ENCODE measurements at regions not wholly inside any gene's neighbourhood (a gene's known extent, or its start where the extent isn't known, plus 50 kb on each side); places are given as distances from the start of the nearest gene placed in this dataset.
"Not testable (repeated sequence)": the region's sequence is repeated elsewhere in the genome, so short reads cannot be mapped to it uniquely, and the experiment has no call there.

- no peak for DNase-seq (ENCODE audit: low read depth)
Observed at GRCh38 chr2:160550048-160550447, 56.4 kb upstream of the RBMS1 start.

- no peak for DNase-seq (ENCODE audit: low read depth)
Observed at GRCh38 chr2:160551259-160551658, 57.7 kb upstream of the RBMS1 start.

GRCh38 chr2:160555420-160556071 lies 61.9 kb upstream of the RBMS1 start:
- DNase-seq (ENCODE audit: low read depth): no peak

GRCh38 chr2:160557903-160558302 lies 64.3 kb upstream of the RBMS1 start:
- DNase-seq (ENCODE audit: low read depth): no peak

- no peak for DNase-seq (ENCODE audit: low read depth)
Observed at GRCh38 chr2:160558531-160558930, 64.9 kb upstream of the RBMS1 start.

DNA sequence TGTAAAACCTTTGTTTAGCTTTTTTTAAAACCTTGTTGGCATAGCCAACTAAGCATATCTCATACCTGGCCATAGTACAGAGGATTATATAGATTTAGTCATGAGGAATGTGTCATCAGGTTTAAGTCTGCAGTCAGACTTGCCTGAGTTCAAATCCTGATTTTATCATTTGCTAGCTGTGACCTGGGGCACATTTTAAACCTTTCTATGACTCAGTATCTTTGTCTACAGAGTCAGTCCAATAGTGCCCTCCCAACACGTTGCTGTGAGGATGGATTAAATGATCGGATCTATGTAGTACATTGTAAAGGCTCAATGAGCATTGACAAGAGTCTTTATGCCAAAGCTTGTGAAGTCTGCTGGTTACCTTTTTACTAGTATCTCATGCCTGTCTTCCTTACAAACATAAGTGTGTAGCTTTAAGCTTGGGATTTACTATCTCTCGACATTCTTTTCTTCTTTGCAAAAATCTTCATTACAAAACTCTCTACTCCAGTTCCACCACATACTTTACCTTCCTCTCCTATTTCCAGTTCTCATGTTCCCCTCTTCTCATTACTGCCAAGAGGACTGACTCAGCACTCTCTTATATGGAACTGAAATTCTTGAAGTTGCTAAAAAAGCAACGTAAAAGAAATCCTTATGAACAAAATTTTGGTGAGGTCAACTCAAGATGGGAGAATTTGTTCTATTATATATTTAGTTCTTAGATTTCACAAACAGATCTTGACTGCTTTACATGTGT lies 68.1 kb upstream of the RBMS1 start:
- DNase-seq (ENCODE audit: low read depth): no peak

DNA sequence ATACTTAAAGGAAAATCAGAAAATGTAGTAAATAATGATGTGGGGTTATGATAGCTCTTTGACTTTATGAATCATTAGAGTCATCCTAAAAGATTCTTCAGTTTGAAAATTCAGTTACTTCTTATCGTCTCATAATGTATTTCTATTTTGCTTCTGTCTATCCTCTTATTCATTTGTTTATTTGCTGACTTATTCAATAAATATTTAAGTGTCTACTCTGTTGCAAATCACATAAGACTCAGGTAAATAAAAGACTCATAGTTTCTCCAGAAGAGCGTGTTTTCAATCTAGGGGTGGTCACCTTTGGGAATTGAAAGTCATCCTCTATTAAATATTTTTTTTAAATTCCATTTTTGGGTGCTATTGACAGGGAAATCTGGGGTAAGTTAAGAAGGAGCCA lies 69.1 kb upstream of the RBMS1 start:
- no peak for DNase-seq (ENCODE audit: low read depth)

GRCh38 chr2:160564591-160564990 lies 71.0 kb upstream of the RBMS1 start:
- no peak for DNase-seq (ENCODE audit: low read depth)

DNA sequence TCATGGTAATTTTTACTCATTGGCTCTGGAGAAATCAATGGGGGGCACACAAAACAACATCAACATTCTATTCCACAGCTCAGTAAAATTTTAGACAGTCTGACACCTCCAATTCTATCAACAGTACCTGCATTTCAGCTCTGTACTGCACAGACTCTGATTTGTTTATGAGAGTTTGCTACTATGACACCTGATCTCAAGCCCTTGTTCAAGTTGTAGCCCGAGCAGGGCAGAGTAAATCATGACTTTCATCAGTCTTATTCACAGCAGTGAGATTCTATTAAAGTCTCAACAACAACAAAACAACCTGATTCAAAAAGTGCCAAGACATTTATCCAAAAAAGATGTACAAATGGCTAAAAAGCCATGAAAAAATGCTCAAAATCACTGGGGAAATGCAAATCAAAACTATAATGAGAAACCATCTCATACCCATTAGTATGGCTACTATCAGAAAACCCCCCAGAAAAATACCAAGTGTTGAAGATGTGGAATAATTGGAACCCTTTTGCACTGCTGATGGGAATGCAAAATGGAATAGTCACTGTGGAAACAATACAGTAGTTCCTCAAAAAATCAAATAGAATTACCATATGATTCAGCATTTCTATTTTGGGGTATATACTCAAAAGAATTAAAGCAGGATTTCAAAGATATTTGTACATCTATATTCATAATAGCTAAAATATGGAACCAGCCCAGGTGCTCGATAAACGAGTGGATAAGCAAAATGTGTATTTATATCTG lies 71.7 kb upstream of the RBMS1 start:
- DNase-seq (ENCODE audit: low read depth): no peak

GRCh38 chr2:160566717-160567116 lies 73.1 kb upstream of the RBMS1 start:
- DNase-seq (ENCODE audit: low read depth): no peak

DNA sequence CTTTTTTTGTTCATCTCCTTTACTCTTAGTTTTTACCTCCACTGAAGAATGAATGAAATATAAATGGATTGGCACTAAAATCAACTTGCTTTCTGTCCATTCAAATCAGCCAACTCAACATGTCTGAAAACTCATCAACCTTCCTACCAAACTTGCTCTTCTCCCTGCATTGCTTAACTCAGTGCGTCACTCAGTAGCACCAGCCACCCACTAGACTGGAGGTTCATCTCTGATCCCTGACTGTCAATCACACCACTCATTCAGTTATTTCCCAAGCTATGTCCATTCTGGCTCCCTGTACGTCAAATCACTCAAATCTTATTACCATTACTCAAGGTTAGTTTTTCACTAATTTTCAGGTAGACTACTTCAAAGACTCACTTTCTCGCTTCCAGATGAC lies 75.2 kb upstream of the RBMS1 start:
- DNase-seq (ENCODE audit: low read depth): no peak

- no peak for DNase-seq (ENCODE audit: low read depth)
Observed at GRCh38 chr2:160570376-160570775, 76.8 kb upstream of the RBMS1 start.

DNA sequence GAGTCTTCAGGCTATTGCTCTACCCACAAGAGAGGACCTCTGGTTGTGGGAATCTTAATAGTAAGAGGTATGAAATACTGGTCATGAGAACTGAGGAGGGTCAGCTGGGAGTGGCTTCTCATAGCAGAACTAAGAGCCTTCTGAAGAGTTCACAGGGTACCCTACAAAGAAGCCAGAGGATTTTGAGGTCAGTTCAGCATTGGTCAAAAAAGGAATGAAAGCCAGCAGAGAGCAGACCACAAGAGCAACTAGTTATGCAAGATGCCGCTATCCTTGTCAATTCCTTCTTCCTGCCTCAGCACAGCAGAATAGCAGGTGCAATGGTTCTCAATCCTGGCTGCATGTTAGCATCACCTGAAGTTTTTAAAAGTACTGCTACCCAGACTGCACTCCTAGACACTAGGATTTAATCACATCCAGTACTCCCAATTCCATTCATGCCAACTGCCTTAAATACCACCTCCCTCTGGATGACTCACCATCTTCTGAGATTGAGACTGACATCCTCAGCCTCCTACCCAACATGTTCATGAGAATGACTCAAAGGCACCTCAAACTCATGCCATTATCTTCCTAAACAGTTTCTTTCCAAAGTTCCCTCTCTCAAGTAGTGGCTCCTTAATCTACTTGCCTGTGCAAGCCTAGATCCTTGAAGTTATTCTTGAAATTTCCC lies 81.0 kb upstream of the RBMS1 start:
- no peak for DNase-seq (ENCODE audit: low read depth)

DNA sequence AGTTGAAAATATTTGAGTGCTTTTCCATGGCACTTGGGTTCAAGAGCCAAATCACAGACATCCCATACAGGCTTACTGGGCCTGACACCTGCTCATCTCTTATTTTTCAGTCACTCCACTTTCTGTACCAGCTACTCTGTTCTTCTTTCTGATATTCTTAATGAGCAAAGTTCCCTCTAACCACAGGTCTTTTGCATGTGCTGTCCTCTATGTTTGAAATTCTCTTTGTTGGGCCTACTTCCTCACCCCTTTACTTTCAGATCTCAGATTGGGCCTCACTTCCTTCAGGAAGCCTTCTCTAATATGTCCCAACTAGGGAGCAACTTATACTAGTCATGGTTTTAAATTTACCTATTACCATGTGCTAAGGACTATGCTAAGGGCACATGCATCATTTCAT lies 81.8 kb upstream of the RBMS1 start:
- DNase-seq (ENCODE audit: low read depth): no peak

DNA sequence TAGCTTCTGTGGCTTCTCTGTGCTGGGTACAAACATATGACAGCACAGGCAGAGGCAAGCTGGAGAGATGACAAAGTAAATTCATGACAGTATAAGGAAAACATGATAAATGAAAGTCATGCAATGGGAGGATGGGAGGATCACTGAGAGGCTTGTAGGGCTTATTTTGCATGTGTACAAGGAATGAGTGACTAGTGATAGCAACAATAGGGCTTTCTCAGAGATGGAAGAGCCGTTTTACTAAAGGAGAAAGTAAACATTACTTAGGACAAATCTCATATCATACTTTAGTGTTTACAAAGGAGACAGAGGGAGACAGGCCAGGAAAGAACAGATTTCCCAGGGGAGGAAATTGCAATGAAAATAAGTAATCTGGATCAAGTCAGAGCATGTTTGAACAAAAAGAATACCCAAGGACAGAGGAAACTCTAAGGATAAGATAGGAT lies 82.5 kb upstream of the RBMS1 start:
- DNase-seq (ENCODE audit: low read depth): no peak

- not testable (repeated sequence) for DNase-seq (ENCODE audit: low read depth)
Observed at GRCh38 chr2:160577081-160577480, 83.5 kb upstream of the RBMS1 start.

DNA sequence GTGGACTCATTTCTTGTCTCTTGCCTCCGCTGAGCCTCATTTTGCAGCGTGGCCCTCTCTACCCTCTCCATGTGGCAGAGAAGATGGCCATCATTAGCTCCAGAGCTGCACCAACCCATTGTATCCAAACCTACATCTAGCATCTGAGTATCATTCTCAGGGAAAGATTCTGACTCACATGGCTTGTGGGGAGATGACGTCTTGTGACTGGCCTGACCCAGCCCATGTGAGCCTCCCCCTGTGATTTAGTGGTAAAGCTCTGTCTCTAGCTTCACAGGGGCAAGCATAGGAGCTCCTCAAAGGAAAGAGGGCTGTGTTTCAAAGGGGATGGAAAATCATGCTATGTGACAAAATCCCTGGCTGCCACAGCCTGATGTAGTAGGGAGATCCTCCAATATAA lies 87.4 kb upstream of the RBMS1 start:
- DNase-seq (ENCODE audit: low read depth): no peak

DNA sequence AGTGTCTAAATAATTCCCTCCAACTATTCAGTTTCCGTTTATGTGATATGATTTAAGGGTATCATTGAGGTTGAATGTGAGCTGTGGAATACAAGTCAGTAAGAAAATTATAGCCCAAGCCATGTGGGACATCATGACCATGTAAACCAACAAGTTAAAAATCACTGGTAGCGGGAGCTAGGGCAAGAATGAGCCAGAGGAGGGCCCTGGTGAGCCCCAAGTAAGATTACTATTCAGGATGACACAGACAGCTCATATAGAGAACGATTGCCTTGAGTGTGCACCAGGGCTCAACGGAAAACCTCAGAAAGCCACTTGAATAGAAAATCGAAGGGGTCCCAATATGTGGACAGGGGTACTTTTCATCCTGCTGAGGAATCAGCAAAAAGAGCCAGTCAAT lies 87.8 kb upstream of the RBMS1 start:
- no peak for DNase-seq (ENCODE audit: low read depth)

- no peak for DNase-seq (ENCODE audit: low read depth)
Observed at GRCh38 chr2:160582081-160582480, 88.5 kb upstream of the RBMS1 start.

- no peak for DNase-seq (ENCODE audit: low read depth)
Observed at GRCh38 chr2:160582490-160583145, 89.0 kb upstream of the RBMS1 start.

DNA sequence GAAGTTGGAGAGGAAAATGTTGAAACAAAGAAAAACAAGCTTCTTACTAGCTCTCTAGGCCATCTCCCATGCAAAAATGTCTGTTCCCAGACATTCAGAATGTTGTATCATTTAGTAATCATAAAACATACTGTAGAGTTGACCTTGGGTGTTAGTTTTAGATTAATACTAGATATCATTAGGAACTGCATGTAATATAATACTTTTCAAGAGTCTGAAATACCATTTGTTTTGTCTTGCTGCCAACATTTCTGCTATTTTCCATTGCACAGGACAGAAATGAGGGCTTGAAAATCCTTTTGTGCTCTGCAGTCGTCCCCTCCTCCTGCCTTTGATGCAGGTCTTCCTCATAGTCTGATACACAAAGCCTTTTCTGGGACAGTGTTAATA lies 89.5 kb upstream of the RBMS1 start:
- DNase-seq (ENCODE audit: low read depth): no peak
